Peyer's patch (tissue), 4 donors: ENCODE measurements at regions not wholly inside any gene's neighbourhood (a gene's known extent, or its start where the extent isn't known, plus 50 kb on each side); places are given as distances from the start of the nearest gene placed in this dataset.

Experiments
- DNase-seq, 3 donors: peaks; one replicate each; pipeline ENCODE4 v3.0.0-alpha.2; 2017 to 2019
- H3K27ac ChIP-seq, 4 donors: fragments of 200-600 bp; sonication (generic); one replicate each; pipeline ENCODE4 v1.5.1; 2016 to 2019
- H3K27me3 ChIP-seq, 2 donors: fragments of 200-600 bp; sonication (generic); one replicate each; pipeline ENCODE4 v1.5.1; 2019
- H3K36me3 ChIP-seq, 3 donors: fragments of 200-600 bp; sonication (generic); one replicate each; pipeline ENCODE4 v1.5.1; 2016 to 2019
- H3K4me1 ChIP-seq, 4 donors: fragments of 200-600 bp; sonication (generic); one replicate each; pipeline ENCODE4 v1.5.1; 2016 to 2019
- H3K4me3 ChIP-seq, 4 donors: fragments of 200-600 bp; sonication (generic); 1 replicate in 3 of 4; 2 replicates in 1 of 4; pipeline ENCODE4 v1.5.1; 2016 to 2019; ENCODE audit warnings: mild to moderate bottlenecking in 1 of 4
- H3K9me3 ChIP-seq, 4 donors: fragments of 200-600 bp; sonication (generic); one replicate each; pipeline ENCODE4 v1.5.1; 2016 to 2019; ENCODE audit warnings: mild to moderate bottlenecking in 1 of 4
- POLR2A ChIP-seq, 2 donors: fragments of 450-650 bp; IDR thresholded peaks; one replicate each; pipeline ENCODE4 v1.5.1; 2017; ENCODE audit warnings: antibody characterized with exemption in 2 of 2, mild to moderate bottlenecking in 2 of 2, moderate library complexity in 2 of 2
- TF ChIP-seq, protein P1 (sequence below), 6 experiments: fragments of 450-650 bp in 4 of 6; fragments of 200-600 bp in 2 of 6; sonication (generic) in 1 of 6; IDR thresholded peaks; one replicate each; pipeline ENCODE4 v1.5.1; 2017 to 2019; ENCODE audit warnings: antibody characterized with exemption in 6 of 6, mild to moderate bottlenecking in 3 of 6, moderate library complexity in 1 of 6

DNA sequence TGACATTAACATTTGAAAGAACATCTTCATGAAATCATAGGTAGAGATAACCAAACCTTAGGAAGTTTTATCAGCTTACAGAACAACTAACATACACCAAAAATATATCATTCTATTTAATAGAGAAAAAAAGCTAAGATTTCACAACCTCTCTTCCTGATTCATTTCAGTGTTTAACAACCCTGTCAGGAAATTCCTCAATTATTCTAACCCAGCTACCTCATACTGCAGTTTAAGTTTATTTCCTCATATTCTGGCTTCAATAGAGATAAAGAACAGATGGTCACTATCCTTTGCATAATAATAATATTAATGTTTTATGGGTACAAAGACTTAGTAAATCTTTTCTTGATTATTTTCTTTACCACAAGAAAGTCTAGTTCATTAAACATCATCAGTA is 112.9 kb upstream of the HSF2 start:
- no peak overlapping the region for H3K4me3 ChIP-seq
- no peaks in the 10 kb centered on the region for H3K9me3 ChIP-seq
- no peak overlapping the region for H3K27ac ChIP-seq
- DNase-seq = no peak
- H3K36me3 ChIP-seq = no peaks in the 10 kb centered on the region
- TF ChIP-seq, protein P1, sequence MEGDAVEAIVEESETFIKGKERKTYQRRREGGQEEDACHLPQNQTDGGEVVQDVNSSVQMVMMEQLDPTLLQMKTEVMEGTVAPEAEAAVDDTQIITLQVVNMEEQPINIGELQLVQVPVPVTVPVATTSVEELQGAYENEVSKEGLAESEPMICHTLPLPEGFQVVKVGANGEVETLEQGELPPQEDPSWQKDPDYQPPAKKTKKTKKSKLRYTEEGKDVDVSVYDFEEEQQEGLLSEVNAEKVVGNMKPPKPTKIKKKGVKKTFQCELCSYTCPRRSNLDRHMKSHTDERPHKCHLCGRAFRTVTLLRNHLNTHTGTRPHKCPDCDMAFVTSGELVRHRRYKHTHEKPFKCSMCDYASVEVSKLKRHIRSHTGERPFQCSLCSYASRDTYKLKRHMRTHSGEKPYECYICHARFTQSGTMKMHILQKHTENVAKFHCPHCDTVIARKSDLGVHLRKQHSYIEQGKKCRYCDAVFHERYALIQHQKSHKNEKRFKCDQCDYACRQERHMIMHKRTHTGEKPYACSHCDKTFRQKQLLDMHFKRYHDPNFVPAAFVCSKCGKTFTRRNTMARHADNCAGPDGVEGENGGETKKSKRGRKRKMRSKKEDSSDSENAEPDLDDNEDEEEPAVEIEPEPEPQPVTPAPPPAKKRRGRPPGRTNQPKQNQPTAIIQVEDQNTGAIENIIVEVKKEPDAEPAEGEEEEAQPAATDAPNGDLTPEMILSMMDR (IDR thresholded peaks at IDR 0.05) = no peak
- TF ChIP-seq POLR2A (IDR thresholded peaks at IDR 0.05) = no peak
- no peaks in the 10 kb centered on the region for H3K27me3 ChIP-seq
- H3K4me1 ChIP-seq = no peaks in the 10 kb centered on the region

DNA sequence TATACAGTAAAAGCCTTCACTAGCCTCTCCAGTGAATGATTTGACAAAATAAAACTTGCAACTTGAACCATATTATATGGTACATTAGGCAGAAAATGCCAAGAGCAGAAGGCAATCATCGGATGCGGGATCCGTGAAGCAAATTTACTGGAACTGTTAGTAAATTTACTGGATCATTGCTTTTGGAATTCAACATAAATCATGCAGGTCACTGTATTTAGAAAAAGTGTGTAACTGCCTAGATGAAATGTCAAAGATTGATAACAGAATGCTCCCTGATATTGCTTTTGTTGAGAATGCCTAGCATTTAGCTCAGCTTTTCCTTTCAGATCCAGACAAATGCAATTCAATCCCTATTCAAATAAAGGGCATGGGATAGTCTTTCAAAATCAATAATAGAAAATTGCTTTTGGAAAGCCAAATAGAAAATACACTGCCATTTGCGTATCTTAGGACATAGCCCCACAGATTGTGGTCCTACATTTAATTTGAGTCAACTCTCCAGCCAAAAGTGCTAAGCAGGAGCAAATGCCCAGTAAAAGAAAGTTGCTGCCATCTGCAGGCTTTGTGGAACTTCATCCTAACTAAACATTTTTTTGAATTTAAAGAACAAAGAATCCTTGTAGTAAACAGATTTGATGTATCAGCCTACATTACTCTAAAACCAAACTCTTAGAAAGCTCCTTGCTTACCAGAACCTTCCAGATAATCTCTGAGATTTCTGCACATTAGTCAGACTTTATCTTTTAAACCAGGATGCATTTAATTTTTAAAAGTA is 109.5 kb upstream of the HSF2 start:
- no peaks in the 10 kb centered on the region for H3K36me3 ChIP-seq
- H3K4me1 ChIP-seq = no peaks in the 10 kb centered on the region
- no peak for DNase-seq
- H3K27ac ChIP-seq = no peak overlapping the region
- H3K9me3 ChIP-seq = no peaks in the 10 kb centered on the region
- H3K4me3 ChIP-seq = no peak overlapping the region
- no peak for TF ChIP-seq POLR2A (IDR thresholded peaks at IDR 0.05)
- TF ChIP-seq, protein P1 (IDR thresholded peaks at IDR 0.05) = no peak
- no peaks in the 10 kb centered on the region for H3K27me3 ChIP-seq

DNA sequence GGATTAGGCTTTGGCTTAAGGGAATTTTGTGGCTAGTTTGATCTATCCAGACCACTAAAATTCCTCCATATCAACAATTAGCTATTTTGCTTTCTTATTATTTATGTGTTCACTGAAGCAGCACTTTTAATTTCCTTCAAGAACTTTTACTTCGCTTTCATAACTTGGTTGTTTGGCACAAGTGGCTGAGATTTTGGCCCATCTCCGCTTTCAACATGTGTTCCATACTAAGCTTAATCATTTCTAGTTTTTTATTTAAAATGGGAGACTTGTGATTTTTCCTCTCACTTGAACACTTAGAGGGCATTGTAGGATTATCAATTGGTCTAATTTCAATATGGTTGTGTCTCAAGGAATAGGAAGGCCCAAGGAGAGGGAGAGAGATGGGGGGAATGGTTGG is 102.4 kb upstream of the HSF2 start:
- TF ChIP-seq, protein P1 (IDR thresholded peaks at IDR 0.05) = no peak
- no peak for TF ChIP-seq POLR2A (IDR thresholded peaks at IDR 0.05)
- Histone ChIP-seq H3K4me3 (no peak overlapping the region), H3K27me3 (no peaks in the 10 kb centered on the region), H3K9me3 (no peaks in the 10 kb centered on the region), H3K27ac (no peak overlapping the region), H3K4me1 (no peaks in the 10 kb centered on the region), H3K36me3 (no peaks in the 10 kb centered on the region)
- no peak for DNase-seq

DNA sequence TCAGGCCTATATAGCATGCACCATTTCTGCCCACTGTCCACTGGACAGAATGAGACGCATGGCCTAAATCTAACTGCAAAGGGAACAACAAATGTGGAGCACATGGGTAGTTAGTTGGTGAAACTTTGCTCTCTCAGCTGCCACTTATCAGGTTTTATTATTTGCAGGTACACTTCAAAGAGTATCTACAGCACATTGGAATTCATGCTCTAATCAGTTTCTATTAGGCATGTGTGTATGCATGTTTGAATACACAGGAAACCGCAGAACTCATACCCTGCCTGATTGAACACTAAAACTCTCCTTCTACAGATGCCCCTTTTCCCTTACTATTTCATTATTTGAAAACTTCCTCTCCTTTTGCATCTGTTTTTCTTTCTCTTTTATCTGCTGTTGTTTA is 97.4 kb upstream of the HSF2 start:
- TF ChIP-seq, protein P1 (IDR thresholded peaks at IDR 0.05) = no peak
- no peak for TF ChIP-seq POLR2A (IDR thresholded peaks at IDR 0.05)
- Histone ChIP-seq H3K4me3 (no peak overlapping the region), H3K27ac (no peak overlapping the region), H3K9me3 (no peaks in the 10 kb centered on the region), H3K36me3 (no peaks in the 10 kb centered on the region), H3K27me3 (no peaks in the 10 kb centered on the region), H3K4me1 (no peaks in the 10 kb centered on the region)
- no peak for DNase-seq

DNA sequence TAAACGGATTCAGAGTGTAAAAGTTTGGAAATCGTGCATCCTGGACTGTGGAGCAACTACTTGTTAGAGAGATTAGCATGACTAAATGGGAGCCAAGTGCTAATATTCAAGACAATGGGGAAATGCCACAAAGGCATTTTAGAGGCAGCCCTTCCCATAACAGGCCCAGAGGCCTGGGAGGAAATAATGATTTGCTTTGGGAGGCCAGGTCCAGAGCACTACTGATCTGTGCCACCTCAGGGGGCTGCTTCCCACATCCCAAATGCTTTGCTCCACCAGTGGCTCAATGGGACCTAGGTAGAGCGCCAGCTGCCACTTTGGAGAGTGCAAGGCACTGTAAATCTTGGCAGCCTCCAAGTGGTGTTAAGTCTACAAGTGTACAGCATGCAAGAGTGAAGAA is 91.9 kb upstream of the HSF2 start:
- Histone ChIP-seq H3K9me3 (peaks cover 0 to 6% (median 0%) of the 10 kb centered on the region in 4 donors), H3K4me3 (no peak overlapping the region), H3K4me1 (no peaks in the 10 kb centered on the region), H3K27ac (no peak overlapping the region), H3K27me3 (no peaks in the 10 kb centered on the region), H3K36me3 (no peaks in the 10 kb centered on the region)
- TF ChIP-seq, protein P1 (IDR thresholded peaks at IDR 0.05) = no peak
- no peak for TF ChIP-seq POLR2A (IDR thresholded peaks at IDR 0.05)
- no peak for DNase-seq
